GM12878 (cell line): ENCODE measurements at regions not wholly inside any gene's neighbourhood (a gene's known extent, or its start where the extent isn't known, plus 50 kb on each side); places are given as distances from the start of the nearest gene placed in this dataset.
A peak's percentile ranks its signal among the peaks of the same experiment; 100 is the strongest.

ENCODE experiments used
- ATAC-seq: fragments of 200-7000 bp; cut with Tn5 transposase; 3 replicates; pipeline ENCODE4 v1.9.1; 2020; ENCODE audit warnings: mild to moderate bottlenecking, moderate library complexity
- BruUV-seq: library from RNA; stranded (reverse); fragments of 400-500 nt; replicated peaks from 2 replicates; lab custom pipeline; 2021; lab: Mats Ljungman, UMichigan
- CTCF ChIA-PET: fragments of 300-600 bp; sonication (Branson Sonifier 250); formaldehyde crosslinking; extraction: SDS; loops from one replicate; lab custom pipeline; 2021; ENCODE audit warnings: inconsistent platforms; lab: Yijun Ruan, JAX
- POLR2A ChIA-PET: fragments of 350-600 bp; formaldehyde crosslinking; extraction: SDS; loops from one replicate; lab custom pipeline; 2021; ENCODE audit warnings: inconsistent platforms; lab: Charles Lee
- RAD21 ChIA-PET: fragments of 300-600 bp; sonication (Branson Sonifier 250); formaldehyde crosslinking; loops from one replicate; lab custom pipeline; 2023; ENCODE audit warnings: antibody characterized with exemption; ENCODE audit not compliant: unreplicated experiment; lab: Charles Lee
- SMC1A ChIA-PET: fragments of 300-600 bp; sonication (Branson Sonifier 250); formaldehyde crosslinking; loops from one replicate; lab custom pipeline; 2023; ENCODE audit not compliant: unreplicated experiment, uncharacterized antibody; lab: Charles Lee
- DNase-seq: peaks from one replicate; pipeline ENCODE4 v3.0.0-alpha.2; 2011; ENCODE audit warnings: low read depth, low spot score
- FAIRE-seq: peaks from 3 replicates; lab custom pipeline; 2011; peaks lifted over from hg19 to GRCh38; lab: Jason Lieb, UNC
- H2AFZ ChIP-seq: 2 replicates; pipeline ENCODE4 v1.6.0; 2011; ENCODE audit warnings: low read depth, low read length, control low read depth; ENCODE audit not compliant: control insufficient read depth
- H3K27ac ChIP-seq: 2 replicates; pipeline ENCODE4 v1.5.1; 2011; ENCODE audit warnings: control low read depth; ENCODE audit not compliant: control insufficient read depth, insufficient read depth
- H3K27me3 ChIP-seq, 2 experiments: replicated peaks in 1 of 2; 2 replicates each; pipeline versions ENCODE4 v1.6.0 to v1.6.1; 2011; ENCODE audit warnings: low read length in 1 of 2; ENCODE audit not compliant: control insufficient read depth in 2 of 2, insufficient read depth in 2 of 2
- H3K36me3 ChIP-seq, 2 experiments: 2 replicates each; pipeline ENCODE4 v1.5.1; 2011; ENCODE audit warnings: low read length in 1 of 2; ENCODE audit not compliant: control insufficient read depth in 2 of 2, insufficient read depth in 2 of 2
- H3K4me1 ChIP-seq: 2 replicates; pipeline ENCODE4 v1.6.1; 2011; ENCODE audit warnings: mild to moderate bottlenecking, low read length, moderate library complexity, mixed read lengths; ENCODE audit not compliant: control insufficient read depth, insufficient read depth
- H3K4me2 ChIP-seq: 2 replicates; pipeline ENCODE4 v1.6.0; 2011; ENCODE audit warnings: control low read depth; ENCODE audit not compliant: control insufficient read depth, insufficient read depth
- H3K4me3 ChIP-seq: fragments of 200-600 bp; sonication (generic); 2 replicates; pipeline ENCODE4 v1.5.1; 2016
- H3K79me2 ChIP-seq: 2 replicates; pipeline ENCODE4 v1.6.0; 2011; ENCODE audit warnings: low read length; ENCODE audit not compliant: control insufficient read depth, insufficient read depth
- H3K9ac ChIP-seq: 2 replicates; pipeline ENCODE4 v1.8.0; 2011; ENCODE audit warnings: low read length, control low read depth, mixed read lengths; ENCODE audit not compliant: control insufficient read depth, insufficient read depth
- H3K9me3 ChIP-seq: replicated peaks from 3 replicates; pipeline ENCODE4 v1.5.1; 2011; ENCODE audit warnings: mild to moderate bottlenecking, low read length; ENCODE audit not compliant: control insufficient read depth, insufficient read depth
- H4K20me1 ChIP-seq: 2 replicates; pipeline ENCODE4 v1.6.0; 2011; ENCODE audit not compliant: control insufficient read depth, insufficient read depth
- DPF2 ChIP-seq: fragments of 450-650 bp; IDR thresholded peaks from 2 replicates; pipeline ENCODE4 v1.6.1; 2017; ENCODE audit warnings: mild to moderate bottlenecking
- EED ChIP-seq: sonication (generic); IDR thresholded peaks from 2 replicates; pipeline ENCODE4 v1.6.1; 2016; ENCODE audit warnings: antibody characterized with exemption, low read depth
- EGR1 ChIP-seq, 2 experiments: IDR thresholded peaks; 1 replicate in 1 of 2; 2 replicates in 1 of 2; pipeline ENCODE4 v1.6.1; 2011 to 2012; ENCODE audit warnings: low read depth in 2 of 2, low read length in 2 of 2, borderline replicate concordance in 1 of 2, mild to moderate bottlenecking in 1 of 2, moderate library complexity in 1 of 2
- EZH2 ChIP-seq: IDR thresholded peaks from 2 replicates; pipeline ENCODE4 v1.6.1; 2012; ENCODE audit warnings: low read depth, mild to moderate bottlenecking, control low read depth, inconsistent platforms, low read length, borderline replicate concordance; ENCODE audit not compliant: control insufficient read depth
- HDAC6 ChIP-seq: fragments of 200-600 bp; sonication (generic); IDR thresholded peaks from one replicate; pipeline ENCODE4 v1.8.0; 2017; ENCODE audit warnings: antibody characterized with exemption; ENCODE audit not compliant: unreplicated experiment
- IKZF1 ChIP-seq: fragments of 450-650 bp; conservative IDR thresholded peaks from 2 replicates; pipeline ENCODE4 v1.6.1; 2017; ENCODE audit warnings: antibody characterized with exemption, mild to moderate bottlenecking
- JUNB ChIP-seq: IDR thresholded peaks from 2 replicates; pipeline ENCODE4 v1.6.1; 2016; ENCODE audit warnings: antibody characterized with exemption, mild to moderate bottlenecking
- NR2F1 ChIP-seq: fragments of 450-650 bp; conservative IDR thresholded peaks from 2 replicates; pipeline ENCODE4 v1.6.1; 2017; ENCODE audit warnings: mild to moderate bottlenecking
- POLR2AphosphoS2 ChIP-seq: IDR thresholded peaks from 2 replicates; pipeline ENCODE4 v1.6.1; 2011; ENCODE audit warnings: low read depth, mild to moderate bottlenecking, low read length, improper control_type of control experiment, moderate library complexity
- SMAD5 ChIP-seq: IDR thresholded peaks from 2 replicates; pipeline ENCODE4 v1.6.1; 2016; ENCODE audit warnings: antibody characterized with exemption, low read depth
- SREBF1 ChIP-seq: IDR thresholded peaks from 2 replicates; pipeline ENCODE4 v1.6.1; 2012; ENCODE audit warnings: mild to moderate bottlenecking, low read length
- ZBED1 ChIP-seq: IDR thresholded peaks from 2 replicates; pipeline ENCODE4 v1.6.1; 2016; ENCODE audit warnings: borderline replicate concordance
- ZNF217 ChIP-seq: fragments of 450-650 bp; IDR thresholded peaks from 2 replicates; pipeline ENCODE4 v1.6.1; 2017; ENCODE audit warnings: antibody characterized with exemption, mild to moderate bottlenecking
- WGBS: methylation state at CpG from one replicate; pipeline ENCODE4 v1.1.6; 2016; ENCODE audit warnings: low lambda C conversion rate; ENCODE audit not compliant: insufficient replicate concordance, insufficient coverage; ENCODE audit errors: missing lambda C conversion rate; 5-methylcytosine and 5-hydroxymethylcytosine counted together
- in situ Hi-C: fragments of 300-500 bp; cut with MboI; formaldehyde crosslinking; loops from 9 replicates; pipeline ENCODE4 v1.14.3; 2018; ENCODE audit warnings: mixed read lengths
- intact Hi-C: fragments of 100-400 bp; cut with micrococcal nuclease; formaldehyde crosslinking; loops from one replicate; pipeline ENCODE4 v1.14.2; 2022; ENCODE audit not compliant: unreplicated experiment
- TF ChIP-seq, protein P1 (sequence below): fragments of 450-650 bp; IDR thresholded peaks from 2 replicates; pipeline ENCODE4 v1.6.1; 2018; ENCODE audit warnings: borderline replicate concordance, mild to moderate bottlenecking; ENCODE audit not compliant: partially characterized antibody

DNA sequence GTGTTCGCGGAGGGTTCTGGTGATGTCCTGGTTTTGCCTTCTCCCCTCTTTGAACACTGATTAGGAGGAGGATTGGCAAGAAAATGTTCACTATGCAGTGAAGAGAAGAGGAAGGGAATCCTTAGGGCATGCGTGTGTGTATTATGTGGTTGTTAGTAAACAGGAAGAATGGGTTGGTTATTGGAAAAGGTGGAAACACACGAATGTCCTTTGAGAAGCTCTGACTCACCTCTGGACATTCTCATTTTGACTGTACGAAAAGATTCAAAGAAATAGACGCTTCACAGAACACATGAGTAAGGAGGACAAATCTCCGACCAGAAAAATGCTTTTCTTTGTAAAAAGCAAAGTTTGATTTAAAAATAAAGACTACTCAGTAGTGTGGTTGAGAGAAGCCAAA is 188.8 kb upstream of the PRICKLE2 start (continued):
- TF ChIP-seq IKZF1, result peak; percentile 60
- TF ChIP-seq HDAC6, result no peak
- TF ChIP-seq EED, result peak; percentile 82
- no peak for TF ChIP-seq ZNF217
- TF ChIP-seq ZBED1, result peak; percentile 40; the same call in 1 of the 2 replicates
- 0 out of 2 replicates have a peak, but pooled peaks have one; percentile 41 for TF ChIP-seq DPF2
- no peak for TF ChIP-seq EGR1 (IDR thresholded peaks at IDR 0.05; ENCODE audit: borderline replicate concordance in 1 of 2, low read depth in 2 of 2, low read length in 2 of 2)
- no peak for TF ChIP-seq SMAD5
- TF ChIP-seq, protein P1, sequence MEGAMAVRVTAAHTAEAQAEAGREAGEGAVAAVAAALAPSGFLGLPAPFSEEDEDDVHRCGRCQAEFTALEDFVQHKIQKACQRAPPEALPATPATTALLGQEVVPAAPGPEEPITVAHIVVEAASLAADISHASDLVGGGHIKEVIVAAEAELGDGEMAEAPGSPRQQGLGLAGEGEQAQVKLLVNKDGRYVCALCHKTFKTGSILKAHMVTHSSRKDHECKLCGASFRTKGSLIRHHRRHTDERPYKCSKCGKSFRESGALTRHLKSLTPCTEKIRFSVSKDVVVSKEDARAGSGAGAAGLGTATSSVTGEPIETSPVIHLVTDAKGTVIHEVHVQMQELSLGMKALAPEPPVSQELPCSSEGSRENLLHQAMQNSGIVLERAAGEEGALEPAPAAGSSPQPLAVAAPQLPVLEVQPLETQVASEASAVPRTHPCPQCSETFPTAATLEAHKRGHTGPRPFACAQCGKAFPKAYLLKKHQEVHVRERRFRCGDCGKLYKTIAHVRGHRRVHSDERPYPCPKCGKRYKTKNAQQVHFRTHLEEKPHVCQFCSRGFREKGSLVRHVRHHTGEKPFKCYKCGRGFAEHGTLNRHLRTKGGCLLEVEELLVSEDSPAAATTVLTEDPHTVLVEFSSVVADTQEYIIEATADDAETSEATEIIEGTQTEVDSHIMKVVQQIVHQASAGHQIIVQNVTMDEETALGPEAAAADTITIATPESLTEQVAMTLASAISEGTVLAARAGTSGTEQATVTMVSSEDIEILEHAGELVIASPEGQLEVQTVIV, result no peak
- no peak for TF ChIP-seq POLR2AphosphoS2
- TF ChIP-seq JUNB, result peak; percentile 88

DNA sequence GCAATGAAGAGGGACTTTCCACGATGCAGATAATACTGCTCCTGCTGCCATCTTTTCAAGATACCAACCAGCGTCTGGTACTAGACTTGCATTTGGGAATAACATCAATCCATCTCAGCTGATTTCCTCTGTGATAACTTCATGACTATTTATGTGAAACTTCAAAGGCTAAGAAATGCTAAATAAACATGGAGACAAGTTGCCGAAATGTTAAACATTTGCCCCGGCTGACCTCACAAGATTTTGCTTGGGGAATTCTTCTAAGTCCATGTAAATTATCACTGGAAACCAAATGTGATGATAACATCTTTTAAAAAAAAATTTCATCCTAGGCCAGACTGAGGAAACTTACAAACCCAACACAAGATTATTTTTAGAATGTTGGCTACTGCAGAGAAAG is 185.8 kb upstream of the PRICKLE2 start:
- ChIA-PET POLR2A (interaction anchor here (0.6 kb wide), 1 partner anchor 76 kb away, joined by 4 read pairs; no protein-coding TSS in a partner anchor), CTCF (interaction anchor here (1.4 to 3.3 kb wide), 4 partner anchors 10 to 73 kb away, joined by 4 to 18 read pairs (median 16); no protein-coding TSS in a partner anchor), SMC1A (interaction anchor here (0.6 to 7.2 kb wide), 5 partner anchors 10 to 53 kb away, joined by 3 to 44 read pairs (median 35); no protein-coding TSS in a partner anchor), RAD21 (interaction anchor here (1.3 to 2.1 kb wide), 3 partner anchors 9 to 104 kb away, joined by 3 to 6 read pairs (median 4); no protein-coding TSS in a partner anchor)
- no peak overlapping the region for H3K9ac ChIP-seq
- in situ Hi-C loops, result no loop called here
- DNase-seq, result no peak
- no peaks in the 10 kb centered on the region for H3K79me2 ChIP-seq
- intact Hi-C loops, result no loop called here
- no peak overlapping the region for H3K4me2 ChIP-seq
- no TSS peak for BruUV-seq
- no peak overlapping the region for H3K27ac ChIP-seq
- H3K36me3 ChIP-seq, result no peaks in the 10 kb centered on the region
- H4K20me1 ChIP-seq, result no peaks in the 10 kb centered on the region
- WGBS, result 63% methylated on average over 4 of the region's 4 CpGs
- no peak for TF ChIP-seq NR2F1
- TF ChIP-seq EZH2, result no peak
- no peak for TF ChIP-seq SREBF1
- no peak overlapping the region for H2AFZ ChIP-seq
- ATAC-seq, result no peak
- no peak for FAIRE-seq
- no peak overlapping the region for H3K4me3 ChIP-seq
- no peaks in the 10 kb centered on the region for H3K4me1 ChIP-seq
- no peaks in the 10 kb centered on the region for H3K9me3 ChIP-seq
- H3K27me3 ChIP-seq, result no peaks in the 10 kb centered on the region
